ENCODE measurements at regions not wholly inside any gene's neighbourhood (a gene's known extent, or its start where the extent isn't known, plus 50 kb on each side); places are given as distances from the start of the nearest gene placed in this dataset.
"Not testable (repeated sequence)": the region's sequence is repeated elsewhere in the genome, so short reads cannot be mapped to it uniquely, and the experiment has no call there.

- DNase-seq = no peak
These were observed 892.7 kb downstream of the TLE1 start for GRCh38 chr9:80796632-80797031.

- DNase-seq = no peak
These were observed 895.1 kb downstream of the TLE1 start for GRCh38 chr9:80794197-80794596.

- no peak for DNase-seq
These were observed 895.6 kb downstream of the TLE1 start for GRCh38 chr9:80793706-80794105.

GRCh38 chr9:80792726-80793125 is 896.6 kb downstream of the TLE1 start:
- DNase-seq = peak; percentile 15

GRCh38 chr9:80791836-80792235 is 897.5 kb downstream of the TLE1 start:
- no peak for DNase-seq

GRCh38 chr9:80790764-80791163 is 898.6 kb downstream of the TLE1 start:
- no peak for DNase-seq

GRCh38 chr9:80789831-80790230 is 899.5 kb downstream of the TLE1 start:
- DNase-seq = no peak

GRCh38 chr9:80787636-80788035 is 901.7 kb downstream of the TLE1 start:
- DNase-seq = no peak

GRCh38 chr9:80784647-80785046 is 904.7 kb downstream of the TLE1 start:
- no peak for DNase-seq

GRCh38 chr9:80775971-80776370 is 913.4 kb downstream of the TLE1 start:
- DNase-seq = no peak

- DNase-seq = no peak
These were observed 913.8 kb downstream of the TLE1 start for GRCh38 chr9:80775530-80775929.

GRCh38 chr9:80771555-80772347 is 917.6 kb downstream of the TLE1 start:
- DNase-seq = no peak

GRCh38 chr9:80763536-80763935 is 925.8 kb downstream of the TLE1 start:
- no peak for DNase-seq

GRCh38 chr9:80755586-80755985 is 933.8 kb downstream of the TLE1 start:
- DNase-seq = no peak

- not testable (repeated sequence) for DNase-seq
These were observed 942.3 kb downstream of the TLE1 start for GRCh38 chr9:80747056-80747455.

- DNase-seq = no peak
These were observed 956.8 kb downstream of the TLE1 start for GRCh38 chr9:80732506-80732905.

GRCh38 chr9:80720579-80720978 is 968.8 kb downstream of the TLE1 start:
- no peak for DNase-seq

- DNase-seq = no peak
These were observed 982.2 kb downstream of the TLE1 start for GRCh38 chr9:80707120-80707519.

GRCh38 chr9:80701061-80701460 is 988.3 kb downstream of the TLE1 start:
- no peak for DNase-seq

- DNase-seq = no peak
These were observed 989.8 kb downstream of the TLE1 start for GRCh38 chr9:80699511-80699998.

GRCh38 chr9:80698725-80699410 is 990.5 kb downstream of the TLE1 start:
- no peak for DNase-seq

GRCh38 chr9:80692751-80693150 is 996.6 kb downstream of the TLE1 start:
- DNase-seq = no peak

- DNase-seq = no peak
These were observed 998.1 kb downstream of the TLE1 start for GRCh38 chr9:80691229-80691628.

GRCh38 chr9:80690349-80690939 is 998.9 kb downstream of the TLE1 start:
- DNase-seq = no peak
